Hematopoietic multipotent progenitor cell treated with erythropoietin and hydrocortisone succinate and interleukin-3 and kit ligand, for 15 days (in vitro differentiated cells): ENCODE measurements at regions not wholly inside any gene's neighbourhood (a gene's known extent, or its start where the extent isn't known, plus 50 kb on each side); places are given as distances from the start of the nearest gene placed in this dataset.

Experiments
- DNase-seq: peaks from one replicate; pipeline ENCODE4 v3.0.0-alpha.2; 2015; ENCODE audit warnings: low spot score

DNA sequence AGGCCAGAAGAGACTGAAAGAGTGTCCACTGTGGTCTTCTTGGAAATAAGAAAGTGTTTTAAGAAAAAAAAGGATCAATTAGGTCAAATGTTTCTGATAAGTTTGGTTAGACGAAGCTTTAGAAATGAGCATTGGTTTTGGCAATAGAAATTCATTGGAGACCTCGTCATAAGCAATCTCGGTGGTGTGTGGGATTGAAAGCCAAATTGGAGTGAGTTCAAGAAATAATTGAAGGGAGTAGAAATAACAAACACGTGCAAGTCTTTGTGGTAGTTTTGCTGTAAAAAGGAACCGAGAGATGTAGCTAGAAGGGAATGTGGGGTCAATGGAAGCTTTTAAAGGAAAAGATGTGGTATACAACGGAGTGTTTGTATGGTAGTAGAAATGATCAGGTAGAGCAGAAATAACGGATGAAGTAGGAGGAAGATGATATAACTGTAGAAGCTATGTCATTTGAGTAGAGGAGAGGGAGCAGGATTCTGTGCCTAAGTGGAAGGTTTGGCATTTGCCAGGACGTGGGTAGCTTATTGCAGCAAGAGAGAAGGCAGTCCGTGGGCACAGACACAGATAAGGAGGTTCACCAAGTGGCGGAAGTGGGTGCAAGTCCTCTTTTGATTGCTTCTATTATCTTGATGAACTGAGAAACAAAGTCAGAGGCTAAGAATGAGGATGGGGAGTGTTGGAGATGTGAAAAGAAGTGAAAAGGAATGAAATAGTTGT lies 146.2 kb downstream of the DACT1 start:
- no peak for DNase-seq

- no peak for DNase-seq
Observed at GRCh38 chr14:58784931-58785330, 147.2 kb downstream of the DACT1 start.

GRCh38 chr14:58785701-58786100 lies 147.9 kb downstream of the DACT1 start:
- no peak for DNase-seq

GRCh38 chr14:58787592-58787991 lies 149.8 kb downstream of the DACT1 start:
- DNase-seq = no peak

- DNase-seq = no peak
Observed at GRCh38 chr14:58788655-58789503, 151.1 kb downstream of the DACT1 start.

- DNase-seq = no peak
Observed at GRCh38 chr14:58789736-58790135, 152.0 kb downstream of the DACT1 start.

GRCh38 chr14:58792416-58792815 lies 154.7 kb downstream of the DACT1 start:
- no peak for DNase-seq

DNA sequence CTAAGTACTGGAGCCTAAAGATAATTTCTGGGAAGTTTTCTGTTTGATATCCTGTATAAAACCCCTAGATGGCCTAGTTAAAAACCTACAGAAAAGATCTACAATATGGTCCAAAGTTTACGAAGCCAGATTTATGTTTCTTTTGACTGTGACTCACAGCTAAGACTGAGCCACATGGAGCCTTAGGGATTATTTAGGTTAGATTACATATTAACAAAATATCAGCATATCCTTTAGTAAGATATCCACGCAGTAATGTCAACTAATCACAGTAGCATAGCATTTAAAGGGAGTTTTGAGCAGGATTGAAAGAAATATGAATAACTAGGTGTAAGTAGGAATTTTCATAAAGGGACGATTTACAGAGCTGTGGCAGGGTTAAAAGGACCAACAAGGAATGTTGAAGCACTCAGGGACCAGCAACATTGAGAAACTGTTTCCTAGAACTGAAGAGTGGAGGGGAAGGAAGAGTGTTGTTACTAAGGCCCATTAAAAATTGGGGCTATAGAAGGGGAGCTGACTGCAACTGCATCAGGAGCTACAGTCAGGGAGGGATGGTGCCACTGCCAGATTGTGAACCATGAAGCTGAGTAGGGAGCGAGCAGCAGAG lies 155.5 kb downstream of the DACT1 start:
- no peak for DNase-seq

- no peak for DNase-seq
Observed at GRCh38 chr14:58794993-58795762, 157.4 kb downstream of the DACT1 start.

- DNase-seq = no peak
Observed at GRCh38 chr14:58796242-58797009, 158.7 kb downstream of the DACT1 start.

DNA sequence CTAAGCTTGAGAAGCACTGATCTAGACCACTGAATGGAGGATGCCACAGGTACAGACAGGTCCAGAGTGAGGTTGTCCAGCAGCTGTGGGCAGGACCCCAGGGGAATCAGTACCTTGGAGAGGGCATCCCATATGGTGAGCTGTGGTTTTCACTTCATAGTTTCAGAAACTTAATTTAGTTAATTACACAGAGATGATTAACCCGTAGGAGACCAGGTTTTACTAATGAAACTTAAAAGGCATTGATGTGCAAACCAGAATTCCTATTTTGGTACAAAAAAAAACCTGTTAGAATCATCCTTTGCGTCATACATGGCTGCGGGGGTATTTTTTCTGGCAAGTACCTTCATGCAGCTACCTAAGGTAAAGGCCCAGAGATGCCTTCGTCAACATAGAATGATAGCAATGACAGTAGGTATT lies 159.3 kb downstream of the DACT1 start:
- no peak for DNase-seq

GRCh38 chr14:58798173-58798572 lies 160.4 kb downstream of the DACT1 start:
- no peak for DNase-seq

DNA sequence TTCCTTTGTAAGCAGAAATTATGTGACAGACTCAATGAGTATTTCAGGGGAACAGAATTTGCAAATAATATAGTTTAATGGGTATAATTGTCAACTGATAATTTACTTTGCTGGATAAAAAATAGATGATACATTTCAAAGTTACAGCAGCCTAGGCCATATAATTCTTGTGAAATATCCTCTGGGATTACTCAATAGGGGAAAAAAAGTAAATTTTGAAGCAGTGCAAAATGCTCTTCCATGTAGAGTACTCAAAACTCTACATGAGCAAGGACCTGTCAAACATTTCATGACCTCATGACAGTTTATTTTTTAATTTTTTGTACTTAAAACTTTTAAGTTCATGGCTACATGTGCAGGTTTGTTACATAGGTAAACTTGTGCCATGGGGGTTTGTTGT lies 163.3 kb downstream of the DACT1 start:
- no peak for DNase-seq

GRCh38 chr14:58805057-58805456 lies 167.3 kb downstream of the DACT1 start:
- DNase-seq = no peak

DNA sequence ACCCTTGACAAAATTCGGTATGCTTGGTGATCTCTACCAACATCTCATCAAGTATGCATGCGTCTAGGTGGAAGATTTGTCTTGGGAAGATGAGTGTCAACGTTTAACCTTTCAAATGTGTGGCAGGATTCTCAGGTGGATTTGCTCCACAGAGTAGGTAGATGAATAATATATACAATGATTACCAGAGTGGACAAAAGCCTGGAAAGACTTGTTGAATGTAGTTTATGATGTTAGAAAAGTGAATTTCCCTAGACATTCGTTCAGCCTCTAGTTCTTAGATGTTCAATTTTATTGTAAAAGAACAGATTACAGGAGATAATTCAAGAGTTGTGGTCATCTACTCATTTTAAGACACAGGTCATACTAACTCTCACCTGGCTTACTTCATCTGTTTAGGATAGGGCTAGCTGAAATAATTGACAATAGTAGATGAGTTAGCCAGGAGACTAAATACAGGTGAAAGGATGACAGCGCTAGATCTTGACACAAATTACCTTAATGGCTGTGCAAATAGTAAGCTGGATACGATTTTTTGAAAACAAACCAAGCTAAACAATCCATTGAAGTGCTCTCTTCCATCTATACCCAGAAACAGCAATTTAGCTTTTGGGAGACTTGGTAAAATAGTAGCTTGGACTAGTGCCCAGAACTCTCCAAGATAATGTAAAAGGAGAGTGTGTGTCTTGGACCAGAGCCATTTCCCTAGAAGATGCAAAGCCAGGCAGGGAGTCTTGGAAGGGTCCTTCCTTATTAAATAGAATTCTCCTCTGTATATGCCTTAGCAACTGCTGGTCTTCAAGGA lies 168.0 kb downstream of the DACT1 start:
- DNase-seq = no peak

DNA sequence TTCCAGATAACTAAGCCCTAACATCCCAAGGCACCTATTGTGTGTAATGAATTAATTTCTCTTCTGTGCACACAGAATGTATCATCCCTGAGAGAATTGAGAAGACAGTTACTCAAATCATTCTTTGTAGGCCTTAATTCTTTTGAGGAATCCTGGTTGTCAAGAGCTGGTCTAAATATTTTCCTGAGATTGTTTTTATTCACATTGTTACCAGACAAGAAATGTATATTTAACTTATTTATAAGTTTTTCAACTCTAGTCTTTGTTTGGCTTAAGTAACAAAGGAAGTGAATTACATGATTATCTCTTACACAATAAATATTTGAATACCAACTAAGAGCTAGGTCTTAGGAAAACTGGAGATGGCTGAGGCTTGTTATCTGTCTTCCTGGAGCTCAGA lies 169.4 kb downstream of the DACT1 start:
- DNase-seq = no peak

- no peak for DNase-seq
Observed at GRCh38 chr14:58808828-58809227, 171.1 kb downstream of the DACT1 start.

DNA sequence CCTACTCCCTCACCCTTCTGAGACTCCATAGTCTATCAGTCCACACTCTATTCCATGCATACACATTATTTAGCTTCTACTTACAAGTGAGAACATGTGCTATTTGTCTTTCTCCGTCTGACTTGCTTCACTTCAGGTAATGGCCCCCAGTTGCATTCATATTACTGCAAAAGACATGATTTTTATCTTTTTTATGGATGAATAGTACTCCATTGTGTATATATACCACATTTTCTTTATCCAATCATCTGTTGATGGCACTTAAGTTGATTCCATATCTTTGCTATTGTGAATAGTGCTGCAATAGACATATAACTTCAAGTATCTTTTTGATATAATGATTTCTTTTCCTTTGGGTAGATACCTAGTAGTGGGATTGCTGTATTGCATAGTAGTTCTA lies 171.8 kb downstream of the DACT1 start:
- DNase-seq = no peak

DNA sequence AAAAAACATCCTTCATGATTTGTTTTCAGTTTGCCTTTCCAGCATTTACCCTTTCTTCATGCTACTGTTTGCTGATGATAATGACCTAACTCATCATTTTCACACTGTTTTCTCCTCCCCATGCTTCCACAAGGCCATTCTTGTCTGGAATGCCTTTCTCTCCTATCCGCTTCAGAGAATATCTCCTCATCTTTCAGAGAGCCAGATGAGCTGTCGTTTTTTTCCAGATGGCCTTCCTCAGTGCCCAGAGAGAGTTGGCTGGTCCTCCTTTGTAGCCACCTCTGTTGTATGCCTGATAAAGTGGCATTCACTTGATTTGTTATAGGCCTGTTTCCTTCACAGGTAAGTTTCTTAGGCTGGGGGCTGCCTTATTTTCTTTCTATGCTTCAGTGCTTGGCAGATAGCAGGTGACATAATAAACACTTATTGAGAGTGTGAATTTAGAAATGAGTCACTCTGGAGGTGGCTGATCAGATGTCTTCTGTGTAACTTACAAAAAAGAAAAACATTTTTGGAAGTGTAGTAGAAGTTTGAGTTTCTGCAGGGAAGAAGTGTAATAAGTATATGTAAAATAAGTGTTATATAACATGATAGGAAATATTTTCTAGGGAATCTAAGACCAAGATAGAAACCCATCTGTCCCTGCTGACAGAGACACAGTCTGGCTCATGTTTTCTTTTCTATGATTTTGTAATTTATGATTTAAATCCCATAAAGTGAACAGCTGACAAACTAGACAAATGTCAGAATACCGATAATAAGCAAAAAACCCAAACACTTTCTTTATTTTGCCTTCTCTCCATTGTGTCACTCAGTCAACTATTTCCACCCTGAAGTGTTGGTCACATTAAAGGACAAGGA lies 174.5 kb downstream of the DACT1 start:
- DNase-seq = no peak

DNA sequence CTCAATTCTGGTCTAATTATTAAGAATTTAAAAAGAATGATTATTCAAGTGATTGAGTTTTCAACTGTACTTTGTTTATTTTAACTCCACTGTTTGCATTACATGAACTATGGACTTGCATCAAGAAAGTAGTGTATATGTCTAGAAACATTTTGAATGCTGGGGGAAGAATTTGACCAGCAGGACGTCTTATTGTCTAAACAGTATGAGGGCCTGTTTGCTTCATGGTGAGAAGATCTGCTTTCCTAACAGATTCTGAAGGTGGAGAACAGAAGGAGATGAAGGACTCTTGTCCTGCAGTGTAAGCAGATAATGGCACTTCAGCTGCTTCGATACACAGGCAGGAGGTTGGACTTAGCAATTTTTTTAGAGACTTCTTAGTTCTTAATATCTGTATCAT lies 176.0 kb downstream of the DACT1 start:
- DNase-seq = no peak
